ENCODE measurements at regions not wholly inside any gene's neighbourhood (a gene's known extent, or its start where the extent isn't known, plus 50 kb on each side); places are given as distances from the start of the nearest gene placed in this dataset.

DNA sequence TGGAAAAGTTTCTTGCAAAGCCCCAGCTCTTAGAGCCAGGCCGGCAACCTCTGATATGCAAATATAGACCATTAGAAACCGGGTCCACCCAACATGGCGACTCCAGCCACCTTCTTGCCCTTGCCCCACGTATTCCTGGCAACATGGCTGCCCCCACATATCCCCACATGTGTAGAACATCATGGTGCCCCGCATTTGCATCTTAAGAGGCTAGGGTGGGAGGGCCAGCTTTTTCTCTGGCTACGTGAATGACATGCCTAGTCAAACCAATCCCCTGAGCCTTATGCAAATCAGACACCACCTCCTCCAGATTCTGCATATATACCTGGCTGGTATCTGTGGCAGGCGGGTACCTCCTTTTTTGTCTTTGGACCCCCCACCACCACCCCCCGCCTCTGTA lies 106.1 kb upstream of the PTPRT start (continued):
- TF ChIP-seq, protein P1, sequence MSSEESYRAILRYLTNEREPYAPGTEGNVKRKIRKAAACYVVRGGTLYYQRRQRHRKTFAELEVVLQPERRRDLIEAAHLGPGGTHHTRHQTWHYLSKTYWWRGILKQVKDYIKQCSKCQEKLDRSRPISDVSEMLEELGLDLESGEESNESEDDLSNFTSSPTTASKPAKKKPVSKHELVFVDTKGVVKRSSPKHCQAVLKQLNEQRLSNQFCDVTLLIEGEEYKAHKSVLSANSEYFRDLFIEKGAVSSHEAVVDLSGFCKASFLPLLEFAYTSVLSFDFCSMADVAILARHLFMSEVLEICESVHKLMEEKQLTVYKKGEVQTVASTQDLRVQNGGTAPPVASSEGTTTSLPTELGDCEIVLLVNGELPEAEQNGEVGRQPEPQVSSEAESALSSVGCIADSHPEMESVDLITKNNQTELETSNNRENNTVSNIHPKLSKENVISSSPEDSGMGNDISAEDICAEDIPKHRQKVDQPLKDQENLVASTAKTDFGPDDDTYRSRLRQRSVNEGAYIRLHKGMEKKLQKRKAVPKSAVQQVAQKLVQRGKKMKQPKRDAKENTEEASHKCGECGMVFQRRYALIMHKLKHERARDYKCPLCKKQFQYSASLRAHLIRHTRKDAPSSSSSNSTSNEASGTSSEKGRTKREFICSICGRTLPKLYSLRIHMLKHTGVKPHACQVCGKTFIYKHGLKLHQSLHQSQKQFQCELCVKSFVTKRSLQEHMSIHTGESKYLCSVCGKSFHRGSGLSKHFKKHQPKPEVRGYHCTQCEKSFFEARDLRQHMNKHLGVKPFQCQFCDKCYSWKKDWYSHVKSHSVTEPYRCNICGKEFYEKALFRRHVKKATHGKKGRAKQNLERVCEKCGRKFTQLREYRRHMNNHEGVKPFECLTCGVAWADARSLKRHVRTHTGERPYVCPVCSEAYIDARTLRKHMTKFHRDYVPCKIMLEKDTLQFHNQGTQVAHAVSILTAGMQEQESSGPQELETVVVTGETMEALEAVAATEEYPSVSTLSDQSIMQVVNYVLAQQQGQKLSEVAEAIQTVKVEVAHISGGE (CRISPR knock-in tag; IDR thresholded peaks at IDR 0.05) = no peak
- no peak for TF ChIP-seq EGR1 (IDR thresholded peaks at IDR 0.05; ENCODE audit: borderline replicate concordance in 1 of 2, low read depth in 2 of 2, low read length in 2 of 2)
- TF ChIP-seq ZBED1 (IDR thresholded peaks at IDR 0.05; ENCODE audit: borderline replicate concordance) = no peak
- no peak for TF ChIP-seq TCF3 (IDR thresholded peaks at IDR 0.05; ENCODE audit: borderline replicate concordance, insufficient read depth, low read depth, low read length)
- no peak for TF ChIP-seq TBL1XR1 (IDR thresholded peaks at IDR 0.05; ENCODE audit: low read depth, low read length)

DNA sequence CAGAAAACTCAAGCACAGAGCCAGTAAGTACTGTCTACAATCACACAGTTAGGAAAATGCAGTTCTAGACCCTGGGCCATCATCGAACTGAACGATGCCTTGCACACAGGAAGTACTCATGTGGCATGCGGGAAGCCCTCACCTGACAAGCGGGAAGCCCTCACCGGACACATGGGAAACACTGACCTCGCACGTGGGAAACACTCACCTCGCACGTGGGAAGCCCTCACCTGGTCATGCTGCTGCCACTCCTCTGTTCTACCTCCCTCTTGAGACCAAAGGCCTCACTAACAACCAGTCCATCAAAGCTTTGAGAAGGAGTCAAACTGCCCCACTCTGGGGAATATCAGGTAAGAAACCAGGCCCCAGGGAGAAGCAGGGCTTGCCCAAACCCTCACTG lies 105.6 kb upstream of the PTPRT start:
- no peaks in the 10 kb centered on the region for H3K36me3 ChIP-seq (ENCODE audit: control insufficient read depth in 2 of 2, insufficient read depth in 2 of 2, low read length in 1 of 2)
- DNase-seq (ENCODE audit: low read depth, low spot score) = no peak
- SMC1A ChIA-PET (ENCODE audit: uncharacterized antibody, unreplicated experiment) = no interaction called here
- FAIRE-seq = no peak
- POLR2A ChIA-PET = no interaction called here
- no peaks in the 10 kb centered on the region for H3K79me2 ChIP-seq (ENCODE audit: control insufficient read depth, insufficient read depth, low read length)
- intact Hi-C loops (cut with micrococcal nuclease; ENCODE audit: unreplicated experiment) = no loop called here
- no TSS peak for BruUV-seq (replicated peaks)
- H3K9ac ChIP-seq (ENCODE audit: control insufficient read depth, insufficient read depth, low read length) = no peak overlapping the region
- no peak overlapping the region for H3K4me3 ChIP-seq
- no peaks in the 10 kb centered on the region for H4K20me1 ChIP-seq (ENCODE audit: control insufficient read depth, insufficient read depth)
- H2AFZ ChIP-seq (ENCODE audit: control insufficient read depth, low read depth, low read length) = no peak overlapping the region
- CTCF ChIA-PET = no interaction called here
- H3K27ac ChIP-seq (ENCODE audit: control insufficient read depth, insufficient read depth) = no peak overlapping the region
- no peak for ATAC-seq
- in situ Hi-C loops (cut with MboI) = no loop called here
- no peaks in the 10 kb centered on the region for H3K9me3 ChIP-seq (replicated peaks; ENCODE audit: control insufficient read depth, insufficient read depth, low read length)
- 77% methylated on average over 9 of the region's 9 CpGs for WGBS (ENCODE audit: insufficient coverage, insufficient replicate concordance, low lambda C conversion rate, missing lambda C conversion rate)
- no peak overlapping the region for H3K4me2 ChIP-seq (ENCODE audit: control insufficient read depth, insufficient read depth)
- no peaks in the 10 kb centered on the region for H3K4me1 ChIP-seq (ENCODE audit: control insufficient read depth, insufficient read depth, low read length)
- H3K27me3 ChIP-seq (replicated peaks in 1 of 2; ENCODE audit: control insufficient read depth in 2 of 2, insufficient read depth in 2 of 2, low read length in 1 of 2) = no peaks in the 10 kb centered on the region
- RAD21 ChIA-PET (ENCODE audit: unreplicated experiment) = no interaction called here
- TF ChIP-seq, protein P2, sequence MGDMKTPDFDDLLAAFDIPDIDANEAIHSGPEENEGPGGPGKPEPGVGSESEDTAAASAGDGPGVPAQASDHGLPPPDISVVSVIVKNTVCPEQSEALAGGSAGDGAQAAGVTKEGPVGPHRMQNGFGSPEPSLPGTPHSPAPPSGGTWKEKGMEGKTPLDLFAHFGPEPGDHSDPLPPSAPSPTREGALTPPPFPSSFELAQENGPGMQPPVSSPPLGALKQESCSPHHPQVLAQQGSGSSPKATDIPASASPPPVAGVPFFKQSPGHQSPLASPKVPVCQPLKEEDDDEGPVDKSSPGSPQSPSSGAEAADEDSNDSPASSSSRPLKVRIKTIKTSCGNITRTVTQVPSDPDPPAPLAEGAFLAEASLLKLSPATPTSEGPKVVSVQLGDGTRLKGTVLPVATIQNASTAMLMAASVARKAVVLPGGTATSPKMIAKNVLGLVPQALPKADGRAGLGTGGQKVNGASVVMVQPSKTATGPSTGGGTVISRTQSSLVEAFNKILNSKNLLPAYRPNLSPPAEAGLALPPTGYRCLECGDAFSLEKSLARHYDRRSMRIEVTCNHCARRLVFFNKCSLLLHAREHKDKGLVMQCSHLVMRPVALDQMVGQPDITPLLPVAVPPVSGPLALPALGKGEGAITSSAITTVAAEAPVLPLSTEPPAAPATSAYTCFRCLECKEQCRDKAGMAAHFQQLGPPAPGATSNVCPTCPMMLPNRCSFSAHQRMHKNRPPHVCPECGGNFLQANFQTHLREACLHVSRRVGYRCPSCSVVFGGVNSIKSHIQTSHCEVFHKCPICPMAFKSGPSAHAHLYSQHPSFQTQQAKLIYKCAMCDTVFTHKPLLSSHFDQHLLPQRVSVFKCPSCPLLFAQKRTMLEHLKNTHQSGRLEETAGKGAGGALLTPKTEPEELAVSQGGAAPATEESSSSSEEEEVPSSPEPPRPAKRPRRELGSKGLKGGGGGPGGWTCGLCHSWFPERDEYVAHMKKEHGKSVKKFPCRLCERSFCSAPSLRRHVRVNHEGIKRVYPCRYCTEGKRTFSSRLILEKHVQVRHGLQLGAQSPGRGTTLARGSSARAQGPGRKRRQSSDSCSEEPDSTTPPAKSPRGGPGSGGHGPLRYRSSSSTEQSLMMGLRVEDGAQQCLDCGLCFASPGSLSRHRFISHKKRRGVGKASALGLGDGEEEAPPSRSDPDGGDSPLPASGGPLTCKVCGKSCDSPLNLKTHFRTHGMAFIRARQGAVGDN (IDR thresholded peaks at IDR 0.05) = no peak
- no peak for TF ChIP-seq POU2F2 (IDR thresholded peaks at IDR 0.05; ENCODE audit: borderline replicate concordance, low read depth, low read length)
- TF ChIP-seq, protein P3, sequence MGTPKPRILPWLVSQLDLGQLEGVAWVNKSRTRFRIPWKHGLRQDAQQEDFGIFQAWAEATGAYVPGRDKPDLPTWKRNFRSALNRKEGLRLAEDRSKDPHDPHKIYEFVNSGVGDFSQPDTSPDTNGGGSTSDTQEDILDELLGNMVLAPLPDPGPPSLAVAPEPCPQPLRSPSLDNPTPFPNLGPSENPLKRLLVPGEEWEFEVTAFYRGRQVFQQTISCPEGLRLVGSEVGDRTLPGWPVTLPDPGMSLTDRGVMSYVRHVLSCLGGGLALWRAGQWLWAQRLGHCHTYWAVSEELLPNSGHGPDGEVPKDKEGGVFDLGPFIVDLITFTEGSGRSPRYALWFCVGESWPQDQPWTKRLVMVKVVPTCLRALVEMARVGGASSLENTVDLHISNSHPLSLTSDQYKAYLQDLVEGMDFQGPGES (IDR thresholded peaks at IDR 0.05) = no peak
- no peak for TF ChIP-seq SRF (IDR thresholded peaks at IDR 0.05; ENCODE audit: low read depth in 2 of 2, low read length in 2 of 2)
- TF ChIP-seq, protein P4, sequence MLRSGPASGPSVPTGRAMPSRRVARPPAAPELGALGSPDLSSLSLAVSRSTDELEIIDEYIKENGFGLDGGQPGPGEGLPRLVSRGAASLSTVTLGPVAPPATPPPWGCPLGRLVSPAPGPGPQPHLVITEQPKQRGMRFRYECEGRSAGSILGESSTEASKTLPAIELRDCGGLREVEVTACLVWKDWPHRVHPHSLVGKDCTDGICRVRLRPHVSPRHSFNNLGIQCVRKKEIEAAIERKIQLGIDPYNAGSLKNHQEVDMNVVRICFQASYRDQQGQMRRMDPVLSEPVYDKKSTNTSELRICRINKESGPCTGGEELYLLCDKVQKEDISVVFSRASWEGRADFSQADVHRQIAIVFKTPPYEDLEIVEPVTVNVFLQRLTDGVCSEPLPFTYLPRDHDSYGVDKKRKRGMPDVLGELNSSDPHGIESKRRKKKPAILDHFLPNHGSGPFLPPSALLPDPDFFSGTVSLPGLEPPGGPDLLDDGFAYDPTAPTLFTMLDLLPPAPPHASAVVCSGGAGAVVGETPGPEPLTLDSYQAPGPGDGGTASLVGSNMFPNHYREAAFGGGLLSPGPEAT (IDR thresholded peaks at IDR 0.05; ENCODE audit: low read depth) = no peak
- no peak for TF ChIP-seq BCL11A (IDR thresholded peaks at IDR 0.05; ENCODE audit: low read depth, low read length)
- TF ChIP-seq NR2C1 (IDR thresholded peaks at IDR 0.05) = no peak
- TF ChIP-seq HDAC2 (IDR thresholded peaks at IDR 0.05) = no peak
- TF ChIP-seq CREM (IDR thresholded peaks at IDR 0.05; ENCODE audit: low read depth) = no peak
- TF ChIP-seq RAD21 (IDR thresholded peaks at IDR 0.05; ENCODE audit: insufficient read depth, low read depth, low read length) = no peak

Measured in GM12878 (cell line).